Ovary (tissue), 7 donors: ENCODE measurements at regions not wholly inside any gene's neighbourhood (a gene's known extent, or its start where the extent isn't known, plus 50 kb on each side); places are given as distances from the start of the nearest gene placed in this dataset.
A peak's percentile ranks its signal among the peaks of the same experiment; 100 is the strongest.

Source experiments
- DNase-seq, 5 donors: peaks; one replicate each; pipeline ENCODE4 v3.0.0-alpha.2; 2019 to 2020
- H3K27ac ChIP-seq, 2 donors: fragments of 200-600 bp; one replicate each; pipeline versions ENCODE4 v1.5.1 to v1.8.0; 2019 to 2022
- H3K27me3 ChIP-seq: fragments of 200-600 bp; one replicate; pipeline ENCODE4 v1.8.0; 2022
- H3K36me3 ChIP-seq: fragments of 200-600 bp; sonication (generic); one replicate; pipeline ENCODE4 v1.5.1; 2019
- H3K4me1 ChIP-seq: one replicate; pipeline ENCODE4 v1.8.1; 2013; ENCODE audit warnings: mild to moderate bottlenecking, moderate library complexity; ENCODE audit not compliant: insufficient read depth
- H3K4me3 ChIP-seq: fragments of 200-600 bp; sonication (generic); one replicate; pipeline ENCODE4 v1.5.1; 2017
- H3K9me3 ChIP-seq, 2 donors: fragments of 200-600 bp in 1 of 2; sonication (generic) in 1 of 2; one replicate each; pipeline versions ENCODE4 v1.5.1 to v1.8.1; 2013 to 2019; ENCODE audit warnings: mild to moderate bottlenecking in 1 of 2, moderate library complexity in 1 of 2
- EP300 ChIP-seq: sonication (generic); formaldehyde crosslinking; IDR thresholded peaks from one replicate; pipeline ENCODE4 v1.6.1; 2017; ENCODE audit warnings: antibody characterized with exemption
- POLR2A ChIP-seq: fragments of 450-650 bp; IDR thresholded peaks from one replicate; pipeline ENCODE4 v1.6.1; 2017; ENCODE audit warnings: antibody characterized with exemption, mild to moderate bottlenecking, moderate library complexity
- WGBS, 3 donors: extraction: QIAGEN DNeasy Blood & Tissue Kit in 1 of 3; methylation state at CpG; one replicate each; pipeline versions ENCODE4 v1.1.5 to v1.1.7; 2013 to 2017; 5-methylcytosine and 5-hydroxymethylcytosine counted together
- intact Hi-C, 4 donors: fragments of 100-400 bp; cut with DNase I; formaldehyde crosslinking; loops; one replicate each; pipeline versions ENCODE4 v1.11.0 to v1.15.1; 2022 to 2023
- TF ChIP-seq, protein P1 (sequence below), 3 donors: fragments of 450-650 bp in 2 of 3; fragments of 200-600 bp in 1 of 3; IDR thresholded peaks; one replicate each; pipeline versions ENCODE4 v1.5.1 to v1.8.0; 2016 to 2022; ENCODE audit warnings: antibody characterized with exemption in 3 of 3, mild to moderate bottlenecking in 1 of 3
- donor health status: DM: no; HTN: no; CAD: no; lungs with moderate emphysema.
- donor health status: DM: no; HTN: no; CAD: no.
- donor health status: Bipolar disorder and iron deficiency.
- donor health status: DM: no; HTN: no; CAD: no.
- donor health status: DM: yes; HTN: yes; CAD: no.

DNA sequence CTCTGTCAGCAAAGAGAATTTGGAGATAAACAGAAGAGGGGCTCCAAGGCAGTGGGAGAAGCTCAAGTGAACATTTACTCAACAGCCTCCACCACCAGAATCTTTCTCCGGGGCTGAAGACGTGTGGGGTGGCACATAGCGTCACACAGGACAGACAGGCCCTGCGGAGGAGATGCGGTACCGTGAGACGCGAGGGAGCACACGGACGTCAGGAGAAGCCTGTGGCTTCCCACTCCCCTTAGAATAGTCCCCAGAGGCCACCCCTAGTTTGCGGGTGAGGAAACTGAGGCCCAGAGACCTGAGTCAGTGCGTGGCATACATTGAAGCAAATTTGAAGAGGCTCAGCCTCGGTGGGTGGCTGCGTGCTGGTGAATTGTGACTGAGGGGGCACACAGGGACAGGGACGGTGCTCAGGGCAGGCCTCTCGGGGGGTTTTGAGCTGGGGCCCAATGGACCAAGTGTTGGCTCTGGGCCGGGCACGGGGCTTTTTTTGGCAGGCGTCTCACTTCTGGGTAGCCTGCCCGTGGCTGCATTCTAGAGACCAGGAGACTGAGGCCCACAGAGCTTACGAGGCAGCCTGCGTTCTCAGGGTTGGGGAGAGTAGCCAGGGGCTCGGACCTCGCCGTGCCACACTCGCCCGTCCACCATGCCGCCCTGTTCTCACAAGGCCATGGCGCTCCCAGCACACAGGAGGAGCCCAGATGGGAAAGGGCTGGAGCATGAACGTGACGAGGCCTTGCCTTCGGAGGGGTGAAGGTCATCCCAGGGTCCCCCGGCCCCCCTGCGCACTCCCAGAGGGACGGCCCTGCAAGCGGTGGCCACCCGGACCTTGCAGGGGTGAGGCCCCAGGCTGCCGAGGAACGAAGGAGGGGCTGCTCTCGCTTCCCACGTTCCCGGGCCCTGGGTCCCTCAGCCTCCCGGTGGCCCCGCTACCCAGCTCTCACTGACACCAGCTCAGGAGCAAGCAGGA is 220.6 kb downstream of the C9orf50 start:
- H3K9me3 ChIP-seq, result no peaks in the 10 kb centered on the region
- H3K27me3 ChIP-seq, result no peaks in the 10 kb centered on the region
- DNase-seq, result peak in 4 of 5 donors; percentile 22 to 40 (median 40)
- H3K36me3 ChIP-seq, result no peaks in the 10 kb centered on the region
- intact Hi-C loops, result loop anchor here in 1 of 4 donors (5.0 kb wide), 1 partner anchor 223 kb away; the partner anchor contains the start of gene IER5L
- 85 to 90% (median 87%) methylated on average over 44 of the region's 44 CpGs for WGBS, 3 donors
- H3K4me1 ChIP-seq, result peaks cover 9% of the 10 kb centered on the region
- H3K27ac ChIP-seq, result peak overlapping the region; percentile 44 to 85
- TF ChIP-seq, protein P1, sequence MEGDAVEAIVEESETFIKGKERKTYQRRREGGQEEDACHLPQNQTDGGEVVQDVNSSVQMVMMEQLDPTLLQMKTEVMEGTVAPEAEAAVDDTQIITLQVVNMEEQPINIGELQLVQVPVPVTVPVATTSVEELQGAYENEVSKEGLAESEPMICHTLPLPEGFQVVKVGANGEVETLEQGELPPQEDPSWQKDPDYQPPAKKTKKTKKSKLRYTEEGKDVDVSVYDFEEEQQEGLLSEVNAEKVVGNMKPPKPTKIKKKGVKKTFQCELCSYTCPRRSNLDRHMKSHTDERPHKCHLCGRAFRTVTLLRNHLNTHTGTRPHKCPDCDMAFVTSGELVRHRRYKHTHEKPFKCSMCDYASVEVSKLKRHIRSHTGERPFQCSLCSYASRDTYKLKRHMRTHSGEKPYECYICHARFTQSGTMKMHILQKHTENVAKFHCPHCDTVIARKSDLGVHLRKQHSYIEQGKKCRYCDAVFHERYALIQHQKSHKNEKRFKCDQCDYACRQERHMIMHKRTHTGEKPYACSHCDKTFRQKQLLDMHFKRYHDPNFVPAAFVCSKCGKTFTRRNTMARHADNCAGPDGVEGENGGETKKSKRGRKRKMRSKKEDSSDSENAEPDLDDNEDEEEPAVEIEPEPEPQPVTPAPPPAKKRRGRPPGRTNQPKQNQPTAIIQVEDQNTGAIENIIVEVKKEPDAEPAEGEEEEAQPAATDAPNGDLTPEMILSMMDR (IDR thresholded peaks at IDR 0.05), result no peak
- TF ChIP-seq EP300 (no peak), POLR2A (no peak)
- no peak overlapping the region for H3K4me3 ChIP-seq

DNA sequence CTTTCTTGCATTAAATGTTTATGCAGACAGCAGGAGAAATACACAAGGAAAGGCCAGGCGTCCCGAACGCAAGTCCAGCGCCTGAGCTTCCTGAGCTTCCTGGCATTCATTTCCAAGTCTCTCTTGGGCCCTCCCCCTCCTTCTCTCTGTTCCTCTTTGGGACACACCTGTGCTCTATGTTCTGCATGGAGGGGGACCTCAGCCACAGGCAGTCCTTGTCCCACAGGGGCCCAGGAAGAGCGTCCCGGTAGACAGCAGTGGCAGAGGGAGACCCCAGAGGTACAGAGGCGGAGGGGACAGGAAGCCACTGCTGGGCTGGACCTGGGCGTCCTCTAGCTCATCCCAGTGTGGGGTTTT is 221.3 kb downstream of the C9orf50 start:
- TF ChIP-seq POLR2A, result no peak
- Histone ChIP-seq H3K9me3 (no peaks in the 10 kb centered on the region), H3K27ac (no peak overlapping the region), H3K4me1 (peaks cover 8% of the 10 kb centered on the region), H3K4me3 (no peak overlapping the region), H3K36me3 (no peaks in the 10 kb centered on the region), H3K27me3 (no peaks in the 10 kb centered on the region)
- WGBS, 3 donors, result 70 to 75% (median 73%) methylated on average over 8 of the region's 8 CpGs
- DNase-seq, result peak in 2 of 5 donors; percentile 8 to 16
- intact Hi-C loops, result loop anchor here in 1 of 4 donors (10.0 kb wide), 1 partner anchor 185 kb away; no protein-coding TSS in a partner anchor

DNA sequence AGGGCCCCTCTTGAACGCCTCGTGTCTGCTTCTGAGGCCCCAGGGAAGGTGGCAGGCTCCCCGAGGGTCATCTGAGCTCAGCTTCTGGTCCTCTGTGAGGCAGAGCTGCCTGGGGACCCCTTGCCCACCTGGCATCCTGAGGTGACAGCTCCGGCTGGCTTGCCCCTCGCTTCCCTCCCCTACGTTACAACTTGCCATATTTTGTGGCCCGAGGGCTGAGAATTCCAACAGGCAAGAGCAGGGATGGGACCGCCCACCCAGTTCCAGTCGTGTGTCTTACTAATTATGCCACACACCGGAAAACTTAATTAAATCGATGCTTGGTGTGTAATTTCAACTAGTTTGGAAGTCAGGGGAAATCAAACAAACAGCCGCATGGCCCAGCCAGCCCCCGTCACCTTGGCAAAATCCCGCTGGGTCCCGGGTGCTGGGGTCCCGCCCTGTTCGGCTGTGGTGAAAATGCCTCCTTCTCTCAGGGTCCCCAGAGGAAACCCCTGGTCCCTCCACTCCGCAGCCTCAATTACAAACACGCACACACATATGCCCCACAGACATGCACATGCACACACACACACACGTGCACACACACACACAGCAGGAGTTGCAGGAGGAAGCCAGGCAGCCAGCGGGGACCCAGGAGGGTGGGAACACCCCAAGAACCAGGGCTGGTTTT is 221.0 kb upstream of the IER5L start:
- TF ChIP-seq POLR2A, result no peak
- no peak for TF ChIP-seq EP300
- TF ChIP-seq, protein P1 (IDR thresholded peaks at IDR 0.05), result no peak
- intact Hi-C loops, result loop anchor here in 1 of 4 donors (10.0 kb wide), 1 partner anchor 186 kb away; no protein-coding TSS in a partner anchor
- H3K27me3 ChIP-seq, result no peaks in the 10 kb centered on the region
- no peak overlapping the region for H3K4me3 ChIP-seq
- no peak overlapping the region for H3K27ac ChIP-seq
- WGBS, 3 donors, result 83 to 90% (median 87%) methylated on average over 21 of the region's 21 CpGs
- peaks cover 8% of the 10 kb centered on the region for H3K4me1 ChIP-seq
- H3K9me3 ChIP-seq, result no peaks in the 10 kb centered on the region
- DNase-seq, result peak in 4 of 5 donors; percentile 18 to 31 (median 24)
- no peaks in the 10 kb centered on the region for H3K36me3 ChIP-seq

DNA sequence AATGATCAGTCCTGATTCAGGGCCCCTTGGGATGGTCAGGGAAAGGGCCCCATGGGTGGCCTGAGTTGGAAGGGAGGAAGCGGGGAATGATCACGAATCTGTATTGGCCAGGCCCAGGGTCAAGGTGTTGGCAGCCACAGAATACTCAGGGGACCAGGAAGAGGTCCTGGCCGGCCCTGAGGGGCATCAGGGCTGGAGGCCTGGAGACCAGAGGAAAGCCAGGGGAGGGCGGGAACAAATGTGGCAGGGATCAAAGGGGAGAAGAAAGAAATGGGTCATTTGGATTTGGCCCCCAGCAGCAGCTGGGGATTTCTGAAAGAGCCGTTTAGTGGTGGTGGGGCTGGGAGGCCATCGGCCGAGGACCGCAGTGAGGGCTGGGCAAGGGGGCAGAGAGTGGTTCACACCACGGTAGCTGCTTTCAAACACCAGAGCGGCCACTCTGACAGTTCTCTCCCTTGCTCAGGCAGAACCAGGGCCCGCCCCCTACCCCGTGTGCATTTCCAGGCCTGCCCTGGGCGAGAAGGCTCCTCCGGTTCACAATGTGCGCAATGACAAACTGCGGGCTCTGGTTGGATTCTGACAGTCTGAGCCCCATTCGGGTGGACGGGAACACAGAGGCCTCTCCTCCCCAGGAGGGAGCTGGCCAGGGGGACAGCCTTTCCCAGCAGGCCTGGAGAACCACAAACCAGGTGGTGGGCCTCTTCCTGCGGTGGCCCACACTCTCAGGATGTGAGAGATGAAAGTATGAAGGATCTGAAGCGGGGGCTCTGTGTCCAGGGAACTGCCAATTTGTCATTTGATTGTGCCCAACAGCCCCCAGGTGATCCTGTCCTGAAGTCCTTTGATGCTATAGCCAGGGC is 220.3 kb upstream of the IER5L start:
- Histone ChIP-seq H3K9me3 (no peaks in the 10 kb centered on the region), H3K27ac (no peak overlapping the region), H3K36me3 (no peaks in the 10 kb centered on the region), H3K27me3 (no peaks in the 10 kb centered on the region), H3K4me1 (peaks cover 8% of the 10 kb centered on the region), H3K4me3 (no peak overlapping the region)
- 84 to 87% (median 84%) methylated on average over 20 of the region's 20 CpGs for WGBS, 3 donors
- intact Hi-C loops, result loop anchor here in 1 of 4 donors (10.0 kb wide), 1 partner anchor 186 kb away; no protein-coding TSS in a partner anchor
- TF ChIP-seq POLR2A, result no peak
- no peak for TF ChIP-seq EP300
- TF ChIP-seq, protein P1 (IDR thresholded peaks at IDR 0.05), result no peak
- peak in 3 of 5 donors; percentile 14 to 27 (median 24) for DNase-seq
